SK-N-SH treated with all-trans-retinoic acid at 6 μM for 48 hours (cell line): ENCODE measurements at regions not wholly inside any gene's neighbourhood (a gene's known extent, or its start where the extent isn't known, plus 50 kb on each side); places are given as distances from the start of the nearest gene placed in this dataset.

ENCODE experiments used
- ATAC-seq: fragments of 200-7000 bp; cut with Tn5 transposase; 3 replicates; pipeline ENCODE4 v1.9.1; 2020; ENCODE audit warnings: mild to moderate bottlenecking, moderate library complexity
- ARNTL ChIP-seq: fragments of 450-650 bp; formaldehyde crosslinking; IDR thresholded peaks from 2 replicates; pipeline ENCODE4 v1.5.0; 2020; ENCODE audit warnings: low read depth, mild to moderate bottlenecking, moderate library complexity, borderline replicate concordance
- CSDC2 ChIP-seq: fragments of 250-450 bp; sonication (Bioruptor Pico); IDR thresholded peaks from 2 replicates; pipeline ENCODE4 v1.5.0; 2020; ENCODE audit warnings: mild to moderate bottlenecking, moderate library complexity
- ESRRG ChIP-seq: fragments of 250-450 bp; sonication (Bioruptor Pico); IDR thresholded peaks from 2 replicates; pipeline ENCODE4 v1.6.1; 2021; ENCODE audit warnings: mild to moderate bottlenecking
- GLIS3 ChIP-seq: fragments of 250-450 bp; sonication (Bioruptor Pico); IDR thresholded peaks from 2 replicates; pipeline ENCODE4 v1.5.0; 2020; ENCODE audit warnings: mild to moderate bottlenecking, moderate library complexity
- ISL1 ChIP-seq: fragments of 250-450 bp; sonication (Bioruptor Pico); IDR thresholded peaks from 2 replicates; pipeline ENCODE4 v2.1.2; 2022; ENCODE audit warnings: mild to moderate bottlenecking, moderate library complexity
- OSR1 ChIP-seq: fragments of 250-450 bp; sonication (Bioruptor Pico); IDR thresholded peaks from 2 replicates; pipeline ENCODE4 v1.8.0; 2022; ENCODE audit warnings: moderate library complexity, mild to moderate bottlenecking, inconsistent platforms
- PPARA ChIP-seq: fragments of 250-450 bp; sonication (Bioruptor Pico); IDR thresholded peaks from 2 replicates; pipeline ENCODE4 v1.5.0; 2020; ENCODE audit warnings: mild to moderate bottlenecking, borderline replicate concordance
- RARB ChIP-seq: fragments of 250-450 bp; sonication (Bioruptor Pico); IDR thresholded peaks from 2 replicates; pipeline ENCODE4 v1.8.0; 2021; ENCODE audit warnings: mild to moderate bottlenecking, moderate library complexity
- SNAI2 ChIP-seq: fragments of 250-450 bp; sonication (Bioruptor Pico); IDR thresholded peaks from 2 replicates; pipeline ENCODE4 v1.5.0; 2020; ENCODE audit warnings: mild to moderate bottlenecking, moderate library complexity
- TCF4 ChIP-seq: fragments of 250-450 bp; sonication (Bioruptor Pico); IDR thresholded peaks from 2 replicates; pipeline ENCODE4 v1.8.0; 2021; ENCODE audit warnings: mild to moderate bottlenecking, moderate library complexity, borderline replicate concordance
- TOX ChIP-seq: fragments of 250-450 bp; sonication (Bioruptor Pico); IDR thresholded peaks from 2 replicates; pipeline ENCODE4 v1.8.0; 2021; ENCODE audit warnings: mild to moderate bottlenecking, moderate library complexity, borderline replicate concordance
- ZC3H10 ChIP-seq: fragments of 250-450 bp; sonication (Bioruptor Pico); IDR thresholded peaks from 2 replicates; pipeline ENCODE4 v1.5.1; 2021; ENCODE audit warnings: mild to moderate bottlenecking, moderate library complexity
- ZFP30 ChIP-seq: fragments of 450-650 bp; formaldehyde crosslinking; IDR thresholded peaks from 2 replicates; pipeline ENCODE4 v1.5.0; 2022; ENCODE audit warnings: mild to moderate bottlenecking, moderate library complexity
- ZNF565 ChIP-seq: fragments of 450-650 bp; formaldehyde crosslinking; conservative IDR thresholded peaks from 2 replicates; pipeline ENCODE4 v1.5.0; 2020; ENCODE audit warnings: low read depth, mild to moderate bottlenecking, moderate library complexity
- ZNF70 ChIP-seq: fragments of 450-650 bp; formaldehyde crosslinking; IDR thresholded peaks from 2 replicates; pipeline ENCODE4 v1.5.0; 2020; ENCODE audit warnings: mild to moderate bottlenecking, moderate library complexity
- ZNF8 ChIP-seq: fragments of 450-650 bp; formaldehyde crosslinking; IDR thresholded peaks from 2 replicates; pipeline ENCODE4 v1.5.0; 2020; ENCODE audit warnings: mild to moderate bottlenecking, moderate library complexity
- TF ChIP-seq, protein P1 (sequence below): fragments of 250-450 bp; sonication (Bioruptor Pico); IDR thresholded peaks from 2 replicates; pipeline ENCODE4 v1.8.0; 2020; ENCODE audit warnings: mild to moderate bottlenecking, moderate library complexity, borderline replicate concordance
- TF ChIP-seq, protein P2 (sequence below): fragments of 250-450 bp; sonication (Bioruptor Pico); IDR thresholded peaks from 2 replicates; pipeline ENCODE4 v1.5.1; 2021; ENCODE audit warnings: mild to moderate bottlenecking, moderate library complexity
- TF ChIP-seq, protein P3 (sequence below): fragments of 250-450 bp; sonication (Bioruptor Pico); IDR thresholded peaks from 2 replicates; pipeline ENCODE4 v1.8.0; 2021; ENCODE audit warnings: low read depth, mild to moderate bottlenecking, moderate library complexity, borderline replicate concordance
- TF ChIP-seq, protein P4 (sequence below): fragments of 250-450 bp; sonication (Bioruptor Pico); IDR thresholded peaks from 2 replicates; pipeline ENCODE4 v1.5.1; 2020; ENCODE audit warnings: low read depth, mild to moderate bottlenecking, moderate library complexity

DNA sequence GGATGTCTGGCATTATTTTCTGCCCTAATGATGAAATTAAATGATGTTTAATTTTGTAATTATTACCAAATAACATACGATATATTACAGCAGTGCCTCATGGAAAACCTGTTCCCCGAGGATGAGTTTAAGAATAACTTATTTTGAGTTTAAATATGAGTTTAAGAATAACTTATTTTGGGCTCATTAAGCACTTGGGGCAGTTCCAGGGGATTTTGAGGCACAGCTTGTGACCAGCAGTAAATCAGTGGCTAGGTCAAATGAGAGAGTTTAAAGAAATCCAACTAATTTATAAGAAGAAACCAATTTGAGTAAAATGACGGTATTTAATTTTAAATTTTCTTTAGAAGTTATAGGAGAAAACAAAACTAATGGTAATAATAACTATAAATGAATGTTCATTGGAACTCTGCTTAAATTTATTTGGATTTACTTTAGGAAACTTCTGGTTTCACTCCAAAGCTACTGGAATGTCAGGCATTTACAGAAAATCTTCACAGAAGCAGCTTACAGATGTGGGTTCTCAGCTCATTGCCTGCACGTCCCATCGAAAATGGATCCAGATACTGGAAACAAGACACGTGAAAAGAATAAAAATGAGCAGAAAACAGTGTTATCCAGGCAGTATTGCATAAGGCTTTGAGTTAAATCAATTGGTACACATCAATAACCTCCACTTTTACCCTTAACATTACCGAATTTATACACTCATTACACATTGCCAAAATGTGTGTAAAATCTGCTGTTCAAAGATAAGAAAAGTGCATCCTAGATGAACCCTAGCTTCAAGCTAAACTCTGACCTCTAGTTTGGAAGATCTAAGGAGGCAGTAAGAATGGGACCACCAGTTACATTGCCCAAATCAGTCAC is 784.5 kb upstream of the IGFBP3 start:
- no peak for ATAC-seq
- TF ChIP-seq ZNF8 (CRISPR knock-in tag) = no peak
- no peak for TF ChIP-seq PPARA (CRISPR knock-in tag)
- no peak for TF ChIP-seq CSDC2 (CRISPR knock-in tag)
- no peak for TF ChIP-seq OSR1 (CRISPR knock-in tag)
- TF ChIP-seq, protein P1, sequence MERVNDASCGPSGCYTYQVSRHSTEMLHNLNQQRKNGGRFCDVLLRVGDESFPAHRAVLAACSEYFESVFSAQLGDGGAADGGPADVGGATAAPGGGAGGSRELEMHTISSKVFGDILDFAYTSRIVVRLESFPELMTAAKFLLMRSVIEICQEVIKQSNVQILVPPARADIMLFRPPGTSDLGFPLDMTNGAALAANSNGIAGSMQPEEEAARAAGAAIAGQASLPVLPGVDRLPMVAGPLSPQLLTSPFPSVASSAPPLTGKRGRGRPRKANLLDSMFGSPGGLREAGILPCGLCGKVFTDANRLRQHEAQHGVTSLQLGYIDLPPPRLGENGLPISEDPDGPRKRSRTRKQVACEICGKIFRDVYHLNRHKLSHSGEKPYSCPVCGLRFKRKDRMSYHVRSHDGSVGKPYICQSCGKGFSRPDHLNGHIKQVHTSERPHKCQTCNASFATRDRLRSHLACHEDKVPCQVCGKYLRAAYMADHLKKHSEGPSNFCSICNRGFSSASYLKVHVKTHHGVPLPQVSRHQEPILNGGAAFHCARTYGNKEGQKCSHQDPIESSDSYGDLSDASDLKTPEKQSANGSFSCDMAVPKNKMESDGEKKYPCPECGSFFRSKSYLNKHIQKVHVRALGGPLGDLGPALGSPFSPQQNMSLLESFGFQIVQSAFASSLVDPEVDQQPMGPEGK (CRISPR knock-in tag) = no peak
- no peak for TF ChIP-seq GLIS3 (CRISPR knock-in tag)
- TF ChIP-seq, protein P2, sequence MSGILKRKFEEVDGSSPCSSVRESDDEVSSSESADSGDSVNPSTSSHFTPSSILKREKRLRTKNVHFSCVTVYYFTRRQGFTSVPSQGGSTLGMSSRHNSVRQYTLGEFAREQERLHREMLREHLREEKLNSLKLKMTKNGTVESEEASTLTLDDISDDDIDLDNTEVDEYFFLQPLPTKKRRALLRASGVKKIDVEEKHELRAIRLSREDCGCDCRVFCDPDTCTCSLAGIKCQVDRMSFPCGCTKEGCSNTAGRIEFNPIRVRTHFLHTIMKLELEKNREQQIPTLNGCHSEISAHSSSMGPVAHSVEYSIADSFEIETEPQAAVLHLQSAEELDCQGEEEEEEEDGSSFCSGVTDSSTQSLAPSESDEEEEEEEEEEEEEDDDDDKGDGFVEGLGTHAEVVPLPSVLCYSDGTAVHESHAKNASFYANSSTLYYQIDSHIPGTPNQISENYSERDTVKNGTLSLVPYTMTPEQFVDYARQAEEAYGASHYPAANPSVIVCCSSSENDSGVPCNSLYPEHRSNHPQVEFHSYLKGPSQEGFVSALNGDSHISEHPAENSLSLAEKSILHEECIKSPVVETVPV (CRISPR knock-in tag) = no peak
- TF ChIP-seq ZFP30 (CRISPR knock-in tag) = no peak
- TF ChIP-seq ZNF70 = no peak
- no peak for TF ChIP-seq RARB (CRISPR knock-in tag)
- TF ChIP-seq ESRRG = no peak
- TF ChIP-seq ARNTL (CRISPR knock-in tag) = no peak
- TF ChIP-seq TCF4 = no peak
- no peak for TF ChIP-seq ISL1 (CRISPR knock-in tag)
- TF ChIP-seq, protein P3, sequence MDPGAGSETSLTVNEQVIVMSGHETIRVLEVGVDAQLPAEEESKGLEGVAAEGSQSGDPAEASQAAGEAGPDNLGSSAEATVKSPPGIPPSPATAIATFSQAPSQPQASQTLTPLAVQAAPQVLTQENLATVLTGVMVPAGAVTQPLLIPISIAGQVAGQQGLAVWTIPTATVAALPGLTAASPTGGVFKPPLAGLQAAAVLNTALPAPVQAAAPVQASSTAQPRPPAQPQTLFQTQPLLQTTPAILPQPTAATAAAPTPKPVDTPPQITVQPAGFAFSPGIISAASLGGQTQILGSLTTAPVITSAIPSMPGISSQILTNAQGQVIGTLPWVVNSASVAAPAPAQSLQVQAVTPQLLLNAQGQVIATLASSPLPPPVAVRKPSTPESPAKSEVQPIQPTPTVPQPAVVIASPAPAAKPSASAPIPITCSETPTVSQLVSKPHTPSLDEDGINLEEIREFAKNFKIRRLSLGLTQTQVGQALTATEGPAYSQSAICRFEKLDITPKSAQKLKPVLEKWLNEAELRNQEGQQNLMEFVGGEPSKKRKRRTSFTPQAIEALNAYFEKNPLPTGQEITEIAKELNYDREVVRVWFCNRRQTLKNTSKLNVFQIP (CRISPR knock-in tag) = no peak
- no peak for TF ChIP-seq ZNF565

GRCh38 chr7:46696741-46697140 is 775.7 kb upstream of the IGFBP3 start:
- TF ChIP-seq ZC3H10 (CRISPR knock-in tag) = no peak
- TF ChIP-seq, protein P1 (CRISPR knock-in tag) = no peak
- no peak for TF ChIP-seq SNAI2 (CRISPR knock-in tag)
- TF ChIP-seq TOX (CRISPR knock-in tag) = no peak
- no peak for TF ChIP-seq ISL1 (CRISPR knock-in tag)
- no peak for TF ChIP-seq GLIS3 (CRISPR knock-in tag)
- TF ChIP-seq, protein P3 (CRISPR knock-in tag) = no peak
- TF ChIP-seq, protein P4, sequence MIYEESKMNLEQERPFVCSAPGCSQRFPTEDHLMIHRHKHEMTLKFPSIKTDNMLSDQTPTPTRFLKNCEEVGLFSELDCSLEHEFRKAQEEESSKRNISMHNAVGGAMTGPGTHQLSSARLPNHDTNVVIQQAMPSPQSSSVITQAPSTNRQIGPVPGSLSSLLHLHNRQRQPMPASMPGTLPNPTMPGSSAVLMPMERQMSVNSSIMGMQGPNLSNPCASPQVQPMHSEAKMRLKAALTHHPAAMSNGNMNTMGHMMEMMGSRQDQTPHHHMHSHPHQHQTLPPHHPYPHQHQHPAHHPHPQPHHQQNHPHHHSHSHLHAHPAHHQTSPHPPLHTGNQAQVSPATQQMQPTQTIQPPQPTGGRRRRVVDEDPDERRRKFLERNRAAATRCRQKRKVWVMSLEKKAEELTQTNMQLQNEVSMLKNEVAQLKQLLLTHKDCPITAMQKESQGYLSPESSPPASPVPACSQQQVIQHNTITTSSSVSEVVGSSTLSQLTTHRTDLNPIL (CRISPR knock-in tag) = no peak
- TF ChIP-seq ZFP30 (CRISPR knock-in tag) = no peak
- TF ChIP-seq ZNF565 = no peak
- TF ChIP-seq TCF4 = no peak
- no peak for TF ChIP-seq OSR1 (CRISPR knock-in tag)
- TF ChIP-seq, protein P2 (CRISPR knock-in tag) = no peak
- ATAC-seq = no peak
